WERI-Rb-1 (cell line): ENCODE measurements at regions not wholly inside any gene's neighbourhood (a gene's known extent, or its start where the extent isn't known, plus 50 kb on each side); places are given as distances from the start of the nearest gene placed in this dataset.

Source experiments
- DNase-seq: peaks from one replicate; pipeline ENCODE4 v3.0.0-alpha.2; 2020
- H3K27ac ChIP-seq: fragments of 250-450 bp; sonication (Bioruptor Pico); 2 replicates; pipeline ENCODE4 v1.5.1; 2020; ENCODE audit warnings: mild to moderate bottlenecking, moderate library complexity
- H3K27me3 ChIP-seq: fragments of 250-450 bp; sonication (Bioruptor Pico); 2 replicates; pipeline ENCODE4 v1.5.1; 2021; ENCODE audit warnings: mild to moderate bottlenecking, low read depth, moderate library complexity; ENCODE audit not compliant: insufficient read depth, severe bottlenecking
- H3K36me3 ChIP-seq: fragments of 250-450 bp; sonication (Bioruptor Pico); 2 replicates; pipeline ENCODE4 v1.5.1; 2020; ENCODE audit warnings: mild to moderate bottlenecking, moderate library complexity
- H3K4me3 ChIP-seq: 2 replicates; pipeline ENCODE4 v1.5.1; 2011; ENCODE audit warnings: low read depth, mild to moderate bottlenecking, control low read depth, low read length
- H3K9me3 ChIP-seq: fragments of 250-450 bp; sonication (Bioruptor Pico); 2 replicates; pipeline ENCODE4 v1.5.1; 2021; ENCODE audit warnings: mild to moderate bottlenecking, moderate library complexity; ENCODE audit not compliant: severe bottlenecking
- TF ChIP-seq, protein P1 (sequence below): IDR thresholded peaks from 2 replicates; pipeline ENCODE4 v1.5.1; 2011; ENCODE audit warnings: low read depth, mild to moderate bottlenecking, control low read depth, inconsistent platforms, low read length

DNA sequence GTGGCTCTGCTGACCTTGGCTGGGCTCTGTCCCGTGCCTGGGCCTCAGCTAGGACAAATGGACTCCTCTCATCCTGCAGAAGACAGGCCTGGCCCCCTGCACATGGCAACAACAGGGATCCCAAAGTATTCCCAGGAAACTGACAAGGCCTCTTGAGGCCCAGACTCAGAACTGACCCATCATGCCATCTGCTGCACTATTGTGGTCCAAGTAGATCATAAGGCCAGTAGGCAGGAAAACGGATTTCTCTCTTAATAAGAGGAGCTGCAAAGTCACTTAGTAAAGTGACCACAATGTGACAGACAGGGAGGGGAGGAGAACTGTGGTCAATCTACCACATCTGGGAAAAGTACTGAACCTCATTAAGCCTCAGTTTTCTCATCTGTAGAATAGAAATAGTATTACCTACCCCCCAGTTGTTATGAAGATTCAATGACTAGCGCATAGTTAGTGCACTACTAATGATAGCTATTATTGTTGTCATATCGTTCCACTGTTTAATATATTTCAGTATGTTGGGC is 62.1 kb upstream of the TNRC6A start:
- Histone ChIP-seq H3K27ac (no peak overlapping the region), H3K27me3 (no peaks in the 10 kb centered on the region), H3K4me3 (no peak overlapping the region), H3K9me3 (no peaks in the 10 kb centered on the region), H3K36me3 (no peaks in the 10 kb centered on the region)
- TF ChIP-seq, protein P1, sequence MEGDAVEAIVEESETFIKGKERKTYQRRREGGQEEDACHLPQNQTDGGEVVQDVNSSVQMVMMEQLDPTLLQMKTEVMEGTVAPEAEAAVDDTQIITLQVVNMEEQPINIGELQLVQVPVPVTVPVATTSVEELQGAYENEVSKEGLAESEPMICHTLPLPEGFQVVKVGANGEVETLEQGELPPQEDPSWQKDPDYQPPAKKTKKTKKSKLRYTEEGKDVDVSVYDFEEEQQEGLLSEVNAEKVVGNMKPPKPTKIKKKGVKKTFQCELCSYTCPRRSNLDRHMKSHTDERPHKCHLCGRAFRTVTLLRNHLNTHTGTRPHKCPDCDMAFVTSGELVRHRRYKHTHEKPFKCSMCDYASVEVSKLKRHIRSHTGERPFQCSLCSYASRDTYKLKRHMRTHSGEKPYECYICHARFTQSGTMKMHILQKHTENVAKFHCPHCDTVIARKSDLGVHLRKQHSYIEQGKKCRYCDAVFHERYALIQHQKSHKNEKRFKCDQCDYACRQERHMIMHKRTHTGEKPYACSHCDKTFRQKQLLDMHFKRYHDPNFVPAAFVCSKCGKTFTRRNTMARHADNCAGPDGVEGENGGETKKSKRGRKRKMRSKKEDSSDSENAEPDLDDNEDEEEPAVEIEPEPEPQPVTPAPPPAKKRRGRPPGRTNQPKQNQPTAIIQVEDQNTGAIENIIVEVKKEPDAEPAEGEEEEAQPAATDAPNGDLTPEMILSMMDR: no peak
- no peak for DNase-seq

DNA sequence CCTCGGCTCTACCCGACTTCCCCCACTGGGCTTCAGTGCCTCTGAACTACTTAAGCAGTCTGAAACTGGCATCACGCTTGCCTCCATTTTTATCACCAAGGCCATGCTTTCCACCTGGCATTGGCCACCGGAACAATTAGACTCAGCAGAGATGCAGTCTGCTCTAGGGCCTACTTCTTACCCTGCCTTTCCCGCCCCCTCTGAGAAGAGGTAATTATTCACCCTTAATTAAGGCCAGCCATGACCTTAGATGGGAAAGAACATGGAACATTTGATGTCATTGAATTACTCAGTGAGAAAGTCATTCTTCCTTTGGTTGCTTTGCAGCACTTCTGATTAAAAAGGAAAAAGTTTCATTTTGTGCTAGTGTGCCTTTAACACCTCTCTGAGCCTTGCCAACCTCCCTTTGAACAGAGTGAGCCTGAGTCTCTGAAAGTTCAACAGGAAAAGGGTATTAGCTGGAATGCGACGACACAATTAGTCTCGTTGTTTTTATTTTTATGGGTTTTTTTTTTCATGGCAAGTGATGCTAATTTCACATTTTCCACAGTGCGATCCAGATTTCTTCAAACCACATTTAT is 60.9 kb upstream of the TNRC6A start:
- H3K9me3 ChIP-seq: no peaks in the 10 kb centered on the region

DNA sequence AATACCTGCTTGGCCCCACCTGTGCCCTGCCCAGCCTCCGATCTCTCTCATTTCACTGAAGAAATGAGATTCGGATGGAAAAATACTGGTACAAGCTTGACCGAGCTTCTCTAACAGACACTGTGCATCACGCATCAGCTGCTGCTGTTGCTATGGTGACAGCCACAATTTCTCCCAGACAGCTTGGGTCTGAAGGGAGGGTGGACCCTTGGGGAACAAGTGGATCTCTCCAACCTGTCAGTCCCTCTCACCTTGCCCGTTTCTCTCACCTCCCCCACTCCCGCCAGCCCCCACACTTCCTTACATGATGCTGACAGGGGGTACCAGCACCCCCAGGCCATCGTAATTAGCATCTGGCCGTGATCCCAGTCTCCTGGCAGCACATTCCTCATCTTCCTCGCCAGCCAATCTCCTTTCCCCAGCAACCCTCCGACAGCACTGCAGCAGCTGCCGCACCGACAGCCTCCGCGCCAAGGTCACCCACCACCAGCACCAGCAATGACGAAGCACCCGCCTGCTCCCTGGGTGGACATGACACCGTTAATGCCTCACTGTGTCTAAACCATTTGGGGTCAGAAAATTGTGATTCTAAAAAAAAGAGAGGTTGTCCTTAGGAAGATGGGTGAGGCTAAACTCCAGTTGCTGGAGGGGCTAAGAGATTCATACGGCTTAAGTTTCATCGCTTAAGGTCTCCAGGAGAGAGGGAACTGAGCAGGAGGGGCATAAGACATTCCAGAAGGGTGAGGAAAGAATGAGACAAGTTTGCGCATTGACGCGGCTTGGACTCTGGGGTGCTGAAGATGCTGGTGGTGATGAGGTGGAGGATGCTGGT is 58.6 kb upstream of the TNRC6A start:
- TF ChIP-seq, protein P1: no peak
- H3K9me3 ChIP-seq: no peaks in the 10 kb centered on the region
- no peak overlapping the region for H3K27ac ChIP-seq
- no peak overlapping the region for H3K4me3 ChIP-seq
- H3K27me3 ChIP-seq: no peaks in the 10 kb centered on the region
- DNase-seq: no peak
- H3K36me3 ChIP-seq: no peaks in the 10 kb centered on the region

More for the DNA sequence above, 60.9 kb upstream of the TNRC6A start:
- TF ChIP-seq, protein P1: no peak
- Histone ChIP-seq H3K36me3 (no peaks in the 10 kb centered on the region), H3K27ac (no peak overlapping the region), H3K4me3 (no peak overlapping the region), H3K27me3 (no peaks in the 10 kb centered on the region)
- no peak for DNase-seq

DNA sequence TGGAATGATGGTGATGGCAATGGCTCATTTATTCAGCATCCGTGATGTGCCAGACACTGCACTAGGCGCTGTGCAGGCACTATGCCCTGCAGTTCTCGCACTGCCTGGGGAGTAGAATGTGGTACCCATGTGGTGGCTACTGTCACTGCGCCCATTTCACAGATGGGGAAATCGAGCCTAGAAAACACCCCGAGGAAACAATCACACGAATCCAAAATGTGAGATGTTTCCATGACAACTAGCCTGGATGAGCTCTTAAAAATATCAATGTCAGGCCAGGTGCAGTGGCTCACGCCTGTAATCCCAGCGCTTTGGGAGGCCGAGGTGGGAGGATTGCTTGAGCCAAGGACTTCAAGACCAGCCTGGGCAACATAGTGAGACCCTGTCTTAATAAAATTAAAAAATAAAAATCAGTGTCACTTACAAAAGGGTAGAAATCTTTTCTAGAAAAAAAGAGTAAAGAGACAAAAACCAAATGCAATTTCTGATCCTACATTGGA is 57.9 kb upstream of the TNRC6A start:
- Histone ChIP-seq H3K4me3 (no peak overlapping the region), H3K27ac (no peak overlapping the region), H3K36me3 (no peaks in the 10 kb centered on the region), H3K9me3 (no peaks in the 10 kb centered on the region), H3K27me3 (no peaks in the 10 kb centered on the region)
- TF ChIP-seq, protein P1: no peak
- DNase-seq: no peak

DNA sequence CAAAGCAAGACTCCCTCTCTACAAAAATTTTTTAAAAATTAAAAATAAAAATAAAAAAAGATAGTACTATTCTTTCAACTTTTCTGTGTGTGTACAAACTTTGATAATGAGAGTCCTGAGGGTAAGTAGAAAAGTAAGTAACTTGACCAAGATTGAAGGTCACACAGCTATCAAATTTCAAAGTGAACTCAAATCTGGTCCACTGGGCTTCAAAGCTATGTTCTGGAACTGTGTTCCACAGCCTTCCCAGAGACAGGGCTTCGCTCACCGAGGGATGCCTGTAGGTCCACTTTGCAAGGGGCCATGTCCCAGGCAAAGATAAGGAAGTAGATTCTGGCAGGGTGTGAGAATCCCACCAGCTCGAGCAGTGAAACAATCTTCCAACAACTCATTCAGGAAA is 56.3 kb upstream of the TNRC6A start:
- Histone ChIP-seq H3K27ac (no peak overlapping the region), H3K36me3 (no peaks in the 10 kb centered on the region), H3K9me3 (no peaks in the 10 kb centered on the region), H3K4me3 (no peak overlapping the region), H3K27me3 (no peaks in the 10 kb centered on the region)
- no peak for DNase-seq
- TF ChIP-seq, protein P1: no peak
